Liver (tissue), 7 donors: ENCODE measurements at regions not wholly inside any gene's neighbourhood (a gene's known extent, or its start where the extent isn't known, plus 50 kb on each side); places are given as distances from the start of the nearest gene placed in this dataset.

Experiments used
- DNase-seq: peaks from one replicate; pipeline ENCODE4 v3.0.0-alpha.2; 2017; ENCODE audit warnings: low spot score
- H3K27ac ChIP-seq, 2 donors: one replicate each; pipeline ENCODE4 v1.7.0; 2013; ENCODE audit warnings: inconsistent platforms in 2 of 2, low read length in 2 of 2, control low read depth in 1 of 2, low read depth in 1 of 2, mild to moderate bottlenecking in 1 of 2
- H3K27me3 ChIP-seq, 4 donors: one replicate each; pipeline versions ENCODE4 v1.6.1 to v1.7.0; 2013; ENCODE audit warnings: low read length in 3 of 4, inconsistent platforms in 1 of 4, mild to moderate bottlenecking in 1 of 4, moderate library complexity in 1 of 4; ENCODE audit not compliant: control insufficient read depth in 4 of 4, insufficient read depth in 4 of 4
- H3K36me3 ChIP-seq, 4 donors: one replicate each; pipeline versions ENCODE4 v1.6.1 to v1.7.0; 2013; ENCODE audit warnings: low read length in 3 of 4, mild to moderate bottlenecking in 3 of 4, low read depth in 1 of 4, moderate library complexity in 1 of 4; ENCODE audit not compliant: control insufficient read depth in 4 of 4, insufficient read depth in 3 of 4
- H3K4me1 ChIP-seq, 4 donors: one replicate each; pipeline versions ENCODE4 v1.6.1 to v1.7.0; 2013; ENCODE audit warnings: low read length in 3 of 4, mild to moderate bottlenecking in 3 of 4, moderate library complexity in 1 of 4; ENCODE audit not compliant: control insufficient read depth in 4 of 4, insufficient read depth in 4 of 4
- H3K4me3 ChIP-seq, 3 donors: one replicate each; pipeline versions ENCODE4 v1.6.1 to v1.7.0; 2013; ENCODE audit warnings: low read length in 3 of 3, control low read depth in 1 of 3, low read depth in 1 of 3, mild to moderate bottlenecking in 1 of 3
- H3K9ac ChIP-seq, 2 donors: one replicate each; pipeline ENCODE4 v1.7.0; 2013; ENCODE audit warnings: low read length in 2 of 2, mild to moderate bottlenecking in 2 of 2, moderate library complexity in 2 of 2, control low read depth in 1 of 2, low read depth in 1 of 2
- H3K9me3 ChIP-seq, 4 donors: one replicate each; pipeline versions ENCODE4 v1.6.1 to v1.7.0; 2013; ENCODE audit warnings: low read length in 3 of 4; ENCODE audit not compliant: control insufficient read depth in 4 of 4
- ATF3 ChIP-seq: IDR thresholded peaks from 2 replicates; pipeline ENCODE4 v1.6.1; 2016; ENCODE audit warnings: antibody characterized with exemption
- EGR1 ChIP-seq, 2 donors: IDR thresholded peaks; 2 replicates each; pipeline ENCODE4 v1.6.1; 2016 to 2018; ENCODE audit warnings: antibody characterized with exemption in 2 of 2, low read depth in 2 of 2
- FOXA1 ChIP-seq: IDR thresholded peaks from 2 replicates; pipeline ENCODE4 v1.6.1; 2016; ENCODE audit warnings: antibody characterized with exemption
- FOXA2 ChIP-seq: IDR thresholded peaks from 2 replicates; pipeline ENCODE4 v1.6.1; 2016; ENCODE audit warnings: antibody characterized with exemption
- HNF4A ChIP-seq, 2 donors: conservative IDR thresholded peaks; 2 replicates each; pipeline ENCODE4 v1.6.1; 2016; ENCODE audit warnings: antibody characterized with exemption in 2 of 2, mild to moderate bottlenecking in 2 of 2
- HNF4G ChIP-seq: IDR thresholded peaks from 2 replicates; pipeline ENCODE4 v1.6.1; 2016; ENCODE audit warnings: antibody characterized with exemption
- JUND ChIP-seq, 2 donors: IDR thresholded peaks; 2 replicates each; pipeline ENCODE4 v1.6.1; 2016; ENCODE audit warnings: antibody characterized with exemption in 2 of 2
- NR2F2 ChIP-seq: IDR thresholded peaks from 2 replicates; pipeline ENCODE4 v1.6.1; 2016; ENCODE audit warnings: antibody characterized with exemption
- RAD21 ChIP-seq, 2 donors: IDR thresholded peaks; 2 replicates each; pipeline ENCODE4 v1.6.1; 2016; ENCODE audit warnings: antibody characterized with exemption in 2 of 2, mild to moderate bottlenecking in 2 of 2
- REST ChIP-seq: IDR thresholded peaks from 2 replicates; pipeline ENCODE4 v1.6.1; 2016; ENCODE audit warnings: antibody characterized with exemption, mild to moderate bottlenecking
- RXRA ChIP-seq, 2 donors: IDR thresholded peaks; 2 replicates each; pipeline ENCODE4 v1.6.1; 2017 to 2018; ENCODE audit warnings: antibody characterized with exemption in 2 of 2, mild to moderate bottlenecking in 1 of 2
- SP1 ChIP-seq: IDR thresholded peaks from 2 replicates; pipeline ENCODE4 v1.6.1; 2018; ENCODE audit warnings: antibody characterized with exemption, mild to moderate bottlenecking
- TAF1 ChIP-seq: conservative IDR thresholded peaks from 2 replicates; pipeline ENCODE4 v1.6.1; 2016; ENCODE audit warnings: antibody characterized with exemption, mild to moderate bottlenecking
- YY1 ChIP-seq: IDR thresholded peaks from 2 replicates; pipeline ENCODE4 v1.6.1; 2016; ENCODE audit warnings: antibody characterized with exemption, mild to moderate bottlenecking
- ZBTB33 ChIP-seq: IDR thresholded peaks from 2 replicates; pipeline ENCODE4 v1.6.1; 2016; ENCODE audit warnings: antibody characterized with exemption
- WGBS: extraction: QIAGEN DNeasy Blood & Tissue Kit; methylation state at CpG from one replicate; pipeline ENCODE4 v1.1.7; 2013; 5-methylcytosine and 5-hydroxymethylcytosine counted together
- donor health status: healthy.
- donor health status: healthy.
- donor health status: healthy.
- donor health status: healthy.

GRCh38 chr2:236811062-236811656 lies 241.5 kb downstream of the ACKR3 start:
- no peak for DNase-seq
- no peaks in the 10 kb centered on the region for H3K36me3 ChIP-seq
- peaks cover 0 to 15% (median 4%) of the 10 kb centered on the region in 4 donors for H3K9me3 ChIP-seq
- no peak overlapping the region for H3K9ac ChIP-seq
- H3K27me3 ChIP-seq = no peaks in the 10 kb centered on the region
- H3K27ac ChIP-seq = peak overlapping the region; percentile 48 to 50
- WGBS = 62% methylated on average over 4 of the region's 4 CpGs
- H3K4me3 ChIP-seq = peak overlapping the region in 1 of 3 donors; percentile 41
- TF ChIP-seq FOXA2 (no peak), ATF3 (no peak), REST (peak; percentile 17), ZBTB33 (no peak), EGR1 (IDR thresholded peaks at IDR 0.05; ENCODE audit: low read depth in 2 of 2) (no peak), HNF4G (no peak), RAD21 (IDR thresholded peaks at IDR 0.05) (peak in 1 of 2 donors; percentile 8), NR2F2 (no peak), RXRA (IDR thresholded peaks at IDR 0.05) (no peak), SP1 (peak; percentile 50), TAF1 (no peak), HNF4A (conservative IDR thresholded peaks at IDR 0.05) (peak; percentile 31 to 39)
- H3K4me1 ChIP-seq = peaks cover 0 to 10% (median 2%) of the 10 kb centered on the region in 4 donors

- 82% methylated on average over 4 of the region's 4 CpGs for WGBS
- no peak for DNase-seq
- Histone ChIP-seq H3K4me3 (no peak overlapping the region), H3K9me3 (peaks cover 0 to 9% (median 1%) of the 10 kb centered on the region in 4 donors), H3K27me3 (no peaks in the 10 kb centered on the region), H3K9ac (no peak overlapping the region), H3K27ac (no peak overlapping the region), H3K36me3 (no peaks in the 10 kb centered on the region), H3K4me1 (peaks cover 0 to 10% (median 2%) of the 10 kb centered on the region in 4 donors)
- TF ChIP-seq TAF1 = no peak
- no peak for TF ChIP-seq SP1
- no peak for TF ChIP-seq JUND (IDR thresholded peaks at IDR 0.05)
These were observed 244.1 kb downstream of the ACKR3 start for GRCh38 chr2:236813766-236814165.

GRCh38 chr2:236814593-236814992 lies 245.0 kb downstream of the ACKR3 start:
- TF ChIP-seq TAF1 (no peak), HNF4A (conservative IDR thresholded peaks at IDR 0.05) (no peak), YY1 (no peak), EGR1 (IDR thresholded peaks at IDR 0.05; ENCODE audit: low read depth in 2 of 2) (no peak), FOXA1 (no peak), FOXA2 (no peak)
- no peak overlapping the region for H3K9ac ChIP-seq
- H3K4me3 ChIP-seq = no peak overlapping the region
- 89% methylated on average over 4 of the region's 4 CpGs for WGBS
- peaks cover 0 to 10% (median 2%) of the 10 kb centered on the region in 4 donors for H3K4me1 ChIP-seq
- no peaks in the 10 kb centered on the region for H3K36me3 ChIP-seq
- H3K27ac ChIP-seq = no peak overlapping the region
- peaks cover 0 to 4% (median 1%) of the 10 kb centered on the region in 4 donors for H3K9me3 ChIP-seq
- DNase-seq = no peak
- no peaks in the 10 kb centered on the region for H3K27me3 ChIP-seq
